ENCODE measurements at regions not wholly inside any gene's neighbourhood (a gene's known extent, or its start where the extent isn't known, plus 50 kb on each side); places are given as distances from the start of the nearest gene placed in this dataset.

DNA sequence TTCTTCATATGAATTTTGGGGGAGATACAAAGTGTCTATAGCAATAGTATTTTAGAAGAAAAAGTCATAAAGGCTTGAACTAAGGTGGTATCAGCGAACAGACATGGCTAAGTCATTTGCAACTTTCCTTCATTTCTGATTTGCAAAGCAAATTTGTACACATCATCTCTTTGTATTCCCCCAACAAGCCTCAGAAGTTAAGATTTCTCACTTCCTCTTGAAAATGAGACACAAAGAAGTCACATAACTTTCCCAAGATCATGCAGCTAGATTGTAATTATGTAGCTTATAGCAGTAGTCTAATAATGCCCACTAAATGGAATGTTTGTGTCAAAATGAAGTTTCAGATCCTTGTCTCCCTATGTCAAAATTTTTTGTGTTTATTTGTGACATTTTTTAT lies 709.8 kb upstream of the HS3ST1 start:
- no peak for TF ChIP-seq CTCF (IDR thresholded peaks at IDR 0.05 in 8 of 11, conservative IDR thresholded peaks at IDR 0.05 in 3 of 11)
- no peak for TF ChIP-seq POLR2A (IDR thresholded peaks at IDR 0.05)
- no peak for TF ChIP-seq POLR2AphosphoS5 (IDR thresholded peaks at IDR 0.05)
